GM19238 (cell line): ENCODE measurements at regions not wholly inside any gene's neighbourhood (a gene's known extent, or its start where the extent isn't known, plus 50 kb on each side); places are given as distances from the start of the nearest gene placed in this dataset.
"Not testable (repeated sequence)": the region's sequence is repeated elsewhere in the genome, so short reads cannot be mapped to it uniquely, and the experiment has no call there.

ENCODE experiments used
- DNase-seq: peaks from one replicate; pipeline ENCODE4 v3.0.0; 2011; ENCODE audit warnings: low spot score; ENCODE audit not compliant: insufficient read length

DNA sequence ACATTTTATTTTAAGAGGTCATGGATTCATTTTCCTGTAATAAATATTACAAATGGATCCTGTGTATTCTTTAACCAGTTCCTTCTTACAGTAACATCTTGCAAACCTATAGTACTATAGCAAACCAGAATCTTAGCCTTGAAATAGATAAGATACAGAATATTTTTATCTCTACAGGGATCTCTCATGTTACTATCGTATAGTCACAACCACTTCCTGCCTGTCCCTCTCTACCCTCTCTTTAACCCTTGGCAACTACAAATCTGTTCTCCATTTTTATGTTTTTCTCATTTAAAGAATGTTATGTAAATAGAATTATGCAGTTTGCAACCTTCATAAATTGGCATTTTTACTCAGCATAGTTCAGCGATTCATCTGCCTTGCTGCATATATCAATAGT is 454.0 kb downstream of the DIRAS2 start:
- DNase-seq: no peak

DNA sequence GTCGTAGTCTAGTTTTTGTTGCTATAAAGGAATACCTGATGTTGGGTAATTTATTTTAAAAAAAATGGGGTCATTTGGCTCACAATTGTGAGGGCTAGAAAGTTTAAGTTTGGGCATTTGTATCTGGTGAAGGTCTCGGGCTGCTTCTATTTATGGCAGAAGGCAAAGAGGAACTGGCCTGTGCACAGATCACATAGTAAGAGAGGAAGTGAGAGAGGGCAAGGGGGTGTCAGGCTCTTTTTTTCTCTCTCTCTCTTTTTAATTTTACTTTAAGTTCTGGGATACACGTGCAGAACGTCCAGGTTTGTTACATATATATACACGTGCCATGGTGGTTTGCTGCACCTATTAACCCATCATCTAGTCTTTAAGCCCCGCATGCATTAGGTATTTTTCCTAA is 453.3 kb downstream of the DIRAS2 start:
- DNase-seq: peak; percentile 24

DNA sequence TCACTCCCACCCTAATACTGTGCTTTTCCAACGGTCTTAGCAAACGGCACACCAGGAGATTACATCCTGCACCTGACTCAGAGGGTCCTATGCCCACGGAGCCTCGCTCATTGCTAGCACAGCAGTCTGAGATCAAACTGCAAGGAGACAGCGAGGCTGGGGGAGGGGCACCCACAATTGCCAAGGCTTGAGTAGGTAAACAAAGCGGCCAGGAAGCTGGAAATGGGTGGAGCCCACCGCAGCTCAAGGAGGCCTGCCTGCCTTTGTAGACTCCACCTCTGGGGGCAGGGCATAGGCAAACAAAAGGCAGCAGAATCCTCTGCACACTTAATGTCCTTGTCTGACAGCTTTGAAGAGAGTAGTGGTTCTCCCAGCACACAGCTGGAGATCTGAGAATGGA is 450.2 kb downstream of the DIRAS2 start:
- not testable (repeated sequence) for DNase-seq

DNA sequence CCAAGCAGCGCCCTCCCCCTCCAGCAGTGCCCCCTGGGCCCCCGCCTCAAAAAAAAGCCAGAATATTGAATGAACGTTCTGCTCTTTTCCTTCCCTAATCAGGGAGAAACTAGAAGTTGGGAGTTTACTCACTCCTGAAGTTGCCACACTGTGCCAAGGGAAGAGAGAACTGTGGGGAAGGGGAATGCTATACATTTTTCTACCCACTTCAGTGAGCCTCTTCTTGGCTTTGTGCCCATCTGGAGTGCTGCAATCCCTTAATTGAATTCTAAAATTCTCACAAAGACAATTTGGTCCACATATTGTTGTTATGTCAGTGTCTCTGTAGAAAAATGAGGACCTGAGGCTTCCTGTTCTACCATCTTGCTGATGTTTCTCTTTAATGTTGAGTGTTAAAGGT is 443.7 kb downstream of the DIRAS2 start:
- DNase-seq: no peak

DNA sequence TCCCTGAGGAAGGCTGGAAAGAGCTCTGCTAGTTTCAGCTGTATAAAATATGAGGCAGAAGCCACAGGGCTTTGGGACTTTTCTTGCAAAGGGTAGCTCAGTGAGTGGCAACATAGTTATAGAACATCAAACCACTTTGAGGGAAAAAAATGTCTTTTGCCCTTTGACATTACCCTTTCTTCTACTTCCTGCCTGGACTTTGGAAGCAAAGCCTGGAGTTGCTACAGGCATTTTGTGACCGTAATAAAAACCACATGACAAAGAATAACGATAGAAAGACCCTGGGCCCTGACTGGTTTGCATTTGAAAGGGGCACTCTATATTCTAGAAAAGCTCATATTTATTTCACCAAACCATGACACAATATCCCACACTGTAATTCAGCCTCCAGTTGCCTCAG is 440.9 kb downstream of the DIRAS2 start:
- DNase-seq: no peak

DNA sequence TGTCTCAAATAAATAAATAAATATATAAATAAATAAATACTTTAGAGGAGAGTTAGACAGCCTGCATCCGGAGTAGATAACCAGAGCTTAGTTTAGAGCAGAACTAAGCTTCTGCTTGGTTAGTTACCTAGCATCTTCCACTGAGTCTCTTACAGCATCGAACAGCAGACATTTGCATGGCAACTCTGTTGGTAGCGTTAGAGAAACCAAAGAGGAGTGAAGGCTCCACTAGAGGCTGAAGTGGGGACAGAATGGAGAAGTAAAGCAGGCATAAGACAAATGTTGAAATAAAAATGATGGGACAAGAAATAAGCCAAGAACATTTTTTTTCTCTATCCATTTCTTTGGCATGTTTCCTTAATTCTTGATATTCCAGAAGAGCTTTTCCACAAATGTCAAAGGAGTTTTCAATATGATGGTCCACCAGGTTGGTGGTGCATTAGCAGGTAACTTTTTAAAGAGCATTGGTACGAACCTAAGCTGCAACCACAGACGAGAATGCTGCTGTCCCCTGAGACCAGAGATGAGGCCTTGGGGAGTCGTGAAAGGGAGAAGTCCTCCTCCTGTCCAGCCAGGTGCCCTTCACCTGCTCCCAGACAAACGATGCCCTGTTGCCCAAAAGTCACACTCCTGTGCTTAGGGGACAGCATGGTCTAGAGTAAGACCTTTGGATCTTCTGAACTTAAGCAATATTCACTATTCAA is 438.3 kb downstream of the DIRAS2 start:
- no peak for DNase-seq

DNA sequence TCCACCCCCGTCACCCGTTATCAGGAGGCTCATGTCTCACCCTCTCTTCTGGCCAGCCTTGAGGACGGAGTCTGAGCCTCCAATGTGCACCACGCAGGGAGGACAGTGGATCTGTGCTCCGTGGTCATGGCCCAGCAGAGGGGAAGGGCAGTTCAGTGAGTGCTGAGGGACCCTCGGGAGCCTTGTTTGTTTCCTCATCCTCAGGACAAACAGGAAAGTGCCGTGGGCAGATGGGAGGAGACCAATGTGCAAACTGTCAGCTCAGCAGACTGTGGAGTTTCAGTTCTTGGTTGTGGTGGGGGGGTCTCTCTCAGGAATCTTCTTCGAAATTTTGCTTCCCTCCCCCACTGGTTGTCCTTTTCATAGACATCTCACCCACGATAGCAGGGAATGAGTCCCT is 429.6 kb downstream of the DIRAS2 start:
- not testable (repeated sequence) for DNase-seq

DNA sequence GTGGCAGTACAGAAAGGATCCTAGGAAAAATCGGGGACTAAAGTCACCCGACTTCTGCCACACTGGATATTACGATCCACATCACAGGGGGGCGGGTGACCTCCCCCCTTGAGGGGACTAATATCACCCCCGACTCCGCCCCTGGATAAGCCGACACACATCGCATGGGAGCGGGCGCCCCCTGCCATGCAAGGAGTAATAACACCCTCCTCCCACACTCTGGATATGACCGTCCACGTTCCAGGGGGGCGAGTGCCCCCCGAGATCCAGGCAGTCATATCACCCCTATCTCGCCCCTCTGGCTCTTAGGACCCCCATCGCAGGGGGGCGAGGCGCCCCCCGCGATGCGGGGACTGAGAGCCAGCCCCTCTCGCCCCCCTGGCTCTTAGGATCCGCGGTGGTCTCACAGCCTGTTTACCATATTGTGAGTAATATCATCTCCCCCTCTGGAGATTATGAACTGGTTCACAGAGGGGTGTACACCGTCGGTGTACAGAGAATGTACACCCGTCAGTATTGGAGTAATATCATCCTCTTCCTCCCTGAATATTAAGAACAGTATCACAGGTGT is 423.0 kb downstream of the DIRAS2 start:
- peak; percentile 23 for DNase-seq

DNA sequence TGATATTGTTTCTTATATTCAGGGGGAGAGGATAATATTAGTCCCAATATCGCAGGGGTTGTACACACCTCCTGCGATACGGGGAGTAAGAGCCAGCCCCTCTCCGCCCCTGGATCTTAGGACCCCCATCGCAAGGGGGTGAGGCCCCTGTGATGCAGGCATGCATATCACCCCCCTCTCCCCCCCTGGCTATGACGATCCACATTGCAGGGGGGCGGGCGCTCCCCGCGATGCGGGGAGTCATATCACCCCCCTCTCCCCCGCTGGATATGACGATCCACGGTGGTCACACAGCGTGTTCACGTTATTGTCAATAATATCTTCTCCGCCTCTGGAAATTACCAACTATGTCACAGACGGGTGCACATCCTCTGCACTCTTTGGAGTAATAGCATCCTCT is 420.7 kb downstream of the DIRAS2 start:
- DNase-seq: not testable (repeated sequence)

DNA sequence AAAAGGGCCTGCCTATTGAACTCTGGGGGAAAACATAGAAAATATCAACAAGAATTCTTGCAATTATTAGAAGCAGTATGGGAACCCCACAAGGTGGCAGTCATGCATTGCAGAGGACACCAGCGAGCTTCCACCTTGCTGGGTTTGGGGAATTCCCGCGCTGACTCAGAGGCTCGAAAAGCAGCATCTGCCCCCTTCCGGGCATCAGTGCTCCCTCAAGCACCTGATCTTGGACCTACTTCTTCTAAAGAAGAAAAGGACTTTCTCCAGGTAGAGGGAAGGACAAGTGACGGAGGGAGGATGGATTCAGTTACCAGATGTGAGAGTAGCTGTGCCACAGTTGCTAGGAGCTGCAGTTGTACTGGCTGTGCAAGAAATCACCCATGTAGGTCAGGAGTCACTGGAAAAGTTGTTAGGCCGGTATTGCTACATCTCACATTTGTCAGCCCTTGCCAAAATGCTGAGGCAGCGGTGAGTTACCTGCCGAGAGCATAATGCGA is 415.7 kb downstream of the DIRAS2 start:
- DNase-seq: not testable (repeated sequence)

DNA sequence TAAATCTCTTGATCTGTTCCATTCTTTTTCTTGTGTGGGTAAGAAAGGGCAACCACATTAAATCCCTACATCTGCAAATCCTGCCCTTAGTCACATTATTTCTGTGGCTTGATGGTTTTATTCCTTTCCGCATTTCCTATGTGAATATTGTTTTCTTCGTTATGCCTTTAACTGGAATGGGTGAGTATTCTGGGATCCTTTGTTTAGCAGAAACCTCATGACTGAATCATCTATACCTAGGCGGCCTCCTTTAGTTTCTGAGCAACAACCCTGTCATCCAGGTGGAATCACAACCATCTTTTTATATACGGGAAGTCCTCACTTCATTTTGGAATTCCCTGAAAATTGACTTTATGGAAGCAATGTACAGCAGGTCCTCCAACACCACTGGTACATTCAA is 409.5 kb downstream of the DIRAS2 start:
- DNase-seq: not testable (repeated sequence)

DNA sequence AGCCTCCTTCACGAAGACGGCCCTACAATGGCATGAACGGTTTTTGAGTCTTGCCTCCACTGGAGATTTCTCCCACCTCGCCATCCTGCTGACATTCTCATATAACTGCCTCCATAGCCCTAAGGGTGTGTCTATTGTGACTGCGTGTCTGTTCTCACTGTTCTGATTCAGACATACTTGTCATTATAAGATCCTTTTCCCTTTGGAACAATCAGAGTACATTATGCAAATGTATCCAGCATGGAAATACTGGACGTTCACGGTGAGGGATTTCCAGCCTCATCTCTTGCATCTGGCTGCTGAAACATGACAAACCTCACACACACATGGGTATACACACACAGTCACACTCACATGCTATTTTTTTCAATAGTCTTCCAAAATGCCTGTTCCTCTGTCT is 402.1 kb downstream of the DIRAS2 start:
- no peak for DNase-seq

DNA sequence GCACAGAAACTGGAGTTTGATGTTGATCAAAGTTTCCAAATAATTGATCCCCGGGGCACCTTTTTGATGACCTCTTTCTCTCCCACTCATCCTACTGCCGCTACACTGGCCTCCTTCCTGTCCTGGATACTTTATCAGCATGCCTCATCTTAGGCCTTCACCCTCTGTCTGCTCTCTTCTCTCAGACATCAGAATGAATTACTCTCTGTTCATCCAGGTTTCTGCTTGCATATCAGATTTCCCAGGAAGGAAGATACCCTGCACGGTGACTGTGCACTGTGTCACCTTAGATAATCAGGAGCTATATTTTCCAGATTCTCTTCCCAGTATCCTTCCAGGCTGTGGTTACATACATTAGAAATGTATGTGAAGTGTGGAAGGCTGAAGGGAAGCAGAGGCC is 397.0 kb downstream of the DIRAS2 start:
- DNase-seq: no peak

DNA sequence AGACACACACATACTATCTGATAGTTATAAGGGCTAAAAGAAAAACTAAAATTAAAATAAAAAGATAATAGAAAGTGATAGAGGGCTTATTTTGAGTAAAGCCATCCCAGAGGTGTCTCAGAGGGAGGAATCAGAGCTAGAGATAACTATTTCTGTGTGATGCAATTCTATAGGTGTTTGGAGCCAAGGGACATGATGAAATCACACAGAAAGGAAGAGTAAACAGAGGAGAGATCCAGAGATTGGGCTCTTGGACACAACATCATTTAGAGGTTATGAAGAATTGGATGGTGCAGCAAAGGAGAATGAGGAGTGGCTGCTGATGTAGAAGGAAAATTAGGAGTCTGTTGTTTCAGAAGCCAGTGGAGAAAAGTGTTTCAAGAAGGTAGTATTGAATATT is 393.5 kb downstream of the DIRAS2 start:
- DNase-seq: no peak

DNA sequence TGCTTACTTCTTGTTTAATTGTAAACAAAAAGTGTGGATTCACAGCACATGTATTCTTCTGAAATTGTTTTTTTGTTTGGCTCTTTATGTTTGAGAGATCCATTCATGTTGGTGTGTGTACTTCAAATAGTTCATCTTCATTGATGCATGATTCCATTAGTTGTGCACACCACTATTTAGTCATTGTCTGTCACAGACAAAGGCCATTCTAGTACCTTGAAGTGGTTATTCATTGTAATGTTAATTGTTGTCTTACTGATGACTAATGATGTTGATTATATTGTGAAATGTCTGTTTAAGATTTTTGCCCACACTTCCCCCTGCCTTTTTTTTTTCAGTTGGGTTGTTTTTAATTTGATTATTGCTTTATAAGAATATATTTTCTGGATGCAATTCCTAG is 391.3 kb downstream of the DIRAS2 start:
- no peak for DNase-seq

DNA sequence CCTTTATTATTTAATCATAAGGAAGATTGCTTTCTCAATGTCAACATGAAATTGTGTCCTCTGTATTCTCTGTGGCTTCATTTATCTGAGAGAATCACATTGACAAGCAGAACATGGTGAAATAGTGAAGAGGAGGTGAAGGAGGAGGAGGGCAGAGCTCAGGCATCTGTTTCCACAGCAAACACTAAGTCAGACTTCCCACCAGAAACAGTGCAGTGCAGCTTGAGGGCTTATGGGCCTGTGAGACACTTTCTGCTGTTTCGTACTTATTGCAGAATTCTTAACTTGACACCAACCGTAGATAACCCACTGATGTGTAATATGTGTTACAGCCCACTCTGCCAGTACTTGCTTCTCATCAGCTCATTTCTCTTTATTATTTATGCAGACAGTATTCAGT is 386.3 kb downstream of the DIRAS2 start:
- no peak for DNase-seq

DNA sequence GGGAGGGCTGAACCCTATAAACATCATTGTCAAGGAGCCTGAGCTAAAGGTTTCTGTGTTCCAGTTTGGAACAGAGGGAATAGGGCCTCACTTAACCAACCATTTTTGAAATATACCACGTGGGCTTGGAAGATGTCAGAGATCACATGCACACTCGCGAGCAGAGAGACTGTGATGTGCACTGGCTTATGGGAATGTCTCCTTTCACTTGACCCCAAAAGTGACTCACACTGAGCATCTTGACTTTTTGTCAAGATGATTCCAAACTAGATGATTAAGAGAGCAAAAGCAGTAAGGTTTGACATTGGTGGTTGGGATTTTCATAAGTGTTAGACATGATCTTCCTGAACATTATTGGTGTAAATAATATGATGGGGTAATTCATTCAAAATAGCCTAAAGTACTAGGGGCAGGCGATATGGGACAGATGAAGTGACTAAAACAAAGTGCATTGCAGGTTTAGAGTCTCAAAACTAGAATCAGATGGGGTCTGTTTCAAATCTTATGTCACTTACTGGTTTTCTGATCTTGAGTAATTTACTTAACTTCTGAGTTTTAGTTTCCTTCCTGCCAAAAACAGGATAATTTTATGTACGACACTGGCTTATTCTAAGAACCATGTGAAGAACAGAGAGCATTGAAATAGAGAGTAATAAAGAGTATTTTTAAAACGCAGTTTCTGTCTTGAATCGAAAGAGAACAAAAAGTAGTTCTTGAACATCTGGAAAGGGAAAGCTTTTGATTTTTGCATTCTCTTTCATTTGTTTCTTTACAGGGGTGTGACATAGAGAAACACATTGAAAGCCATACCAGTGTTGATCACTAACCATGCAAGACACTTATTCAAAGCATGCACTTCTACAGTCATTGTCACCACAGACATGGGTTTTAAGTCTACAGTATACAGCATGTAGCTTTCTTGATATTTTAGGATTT is 383.0 kb downstream of the DIRAS2 start:
- DNase-seq: no peak

DNA sequence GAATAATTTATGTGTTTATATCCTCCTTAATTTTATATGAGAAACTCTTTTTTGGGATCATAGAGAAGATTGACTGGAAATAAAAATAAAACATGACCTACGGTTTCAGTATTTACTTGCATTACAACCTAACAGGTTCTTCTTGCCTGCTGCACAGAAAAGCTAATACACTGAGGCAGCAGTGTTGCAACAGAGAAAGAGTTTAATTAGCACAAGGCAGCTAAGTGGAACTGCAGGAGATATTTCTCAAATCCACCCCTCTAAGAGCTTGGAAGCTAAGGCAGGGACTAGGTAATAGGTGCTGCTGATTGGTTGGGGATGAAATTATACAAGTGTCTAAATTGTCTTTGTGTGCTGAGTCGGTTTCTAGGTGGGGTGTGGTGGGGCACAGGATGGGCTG is 380.9 kb downstream of the DIRAS2 start:
- DNase-seq: no peak

DNA sequence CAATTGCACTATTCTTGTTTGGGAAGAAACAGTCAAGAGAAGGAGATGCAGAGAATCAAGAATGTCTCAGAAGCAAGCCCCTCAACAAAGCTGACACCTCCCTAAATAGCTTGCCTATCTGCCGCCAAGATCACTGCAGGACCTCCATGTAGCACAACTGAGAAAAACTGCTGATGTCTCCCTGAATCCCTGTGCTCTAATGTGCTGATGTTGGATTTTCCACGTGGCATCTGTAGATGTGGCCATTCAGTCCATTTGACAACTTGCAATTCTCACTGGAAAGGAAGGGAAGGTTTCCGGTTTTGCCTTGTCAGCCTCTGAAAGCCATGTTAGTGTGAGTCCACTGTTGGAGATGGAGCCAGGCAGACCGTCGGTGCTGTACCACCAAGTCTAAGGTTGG is 374.0 kb downstream of the DIRAS2 start:
- no peak for DNase-seq

DNA sequence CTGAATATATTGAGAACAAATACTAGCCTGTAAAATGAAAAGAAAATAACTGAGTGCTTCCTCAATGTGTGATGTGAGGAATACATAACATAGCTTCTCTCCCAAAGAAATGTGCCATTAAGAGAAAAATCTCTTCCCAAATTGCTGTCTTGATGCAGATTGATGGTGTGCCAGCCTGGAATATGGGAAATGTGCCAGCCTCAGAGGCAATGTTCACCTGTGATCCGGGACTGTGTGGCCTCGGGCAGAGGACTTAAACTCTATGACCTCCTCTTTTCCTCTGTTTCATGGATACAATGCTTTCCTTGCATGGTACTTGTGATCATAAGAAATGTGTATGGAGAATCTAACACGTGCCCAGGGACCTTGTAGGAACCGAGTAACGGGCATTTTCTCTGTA is 370.9 kb downstream of the DIRAS2 start:
- no peak for DNase-seq

DNA sequence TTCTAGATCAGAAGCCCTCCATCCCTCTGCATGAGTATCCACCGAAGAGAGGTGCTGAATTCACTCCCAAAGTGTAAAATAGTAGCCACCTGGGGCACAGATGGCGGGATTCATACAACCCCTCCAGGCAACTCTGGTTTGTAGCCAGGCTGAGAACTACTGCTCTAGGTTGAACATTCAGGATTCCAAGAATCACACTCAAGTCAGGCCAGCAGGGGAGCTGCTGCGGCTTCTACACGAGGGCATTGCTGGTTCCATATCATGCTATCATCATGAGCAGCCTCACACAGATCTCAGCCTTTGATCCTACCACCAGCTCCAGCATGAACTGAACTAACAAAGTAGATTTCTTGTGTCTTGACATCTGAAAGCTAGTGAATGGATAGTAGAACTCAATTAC is 367.9 kb downstream of the DIRAS2 start:
- DNase-seq: no peak

DNA sequence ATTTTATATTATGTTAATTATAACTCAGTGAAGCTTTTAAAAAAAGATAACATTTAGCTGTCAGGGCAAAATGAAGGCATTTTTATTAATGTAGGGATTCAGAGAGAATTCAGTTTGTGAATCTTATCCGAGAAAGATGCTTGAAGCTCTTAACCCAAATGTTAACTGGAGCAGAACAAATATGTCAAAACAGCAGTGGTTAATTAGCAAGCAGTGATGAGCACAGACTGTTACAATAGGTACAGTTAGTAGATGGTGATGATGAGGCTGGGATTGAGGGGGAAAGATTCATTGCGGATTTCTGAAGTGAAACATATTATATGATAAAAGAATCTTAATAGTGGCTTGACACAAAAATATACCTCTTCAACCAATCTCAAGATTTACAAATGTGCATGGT is 356.7 kb downstream of the DIRAS2 start:
- no peak for DNase-seq
